Tibial artery (tissue), 4 donors: ENCODE measurements at regions not wholly inside any gene's neighbourhood (a gene's known extent, or its start where the extent isn't known, plus 50 kb on each side); places are given as distances from the start of the nearest gene placed in this dataset.

Experiments used
- DNase-seq, 2 donors: peaks; one replicate each; pipeline ENCODE4 v3.0.0-alpha.2; 2019
- H3K27ac ChIP-seq, 2 donors: fragments of 200-600 bp; sonication (generic) in 1 of 2; 1 replicate in 1 of 2; 2 replicates in 1 of 2; pipeline ENCODE4 v1.5.1; 2018 to 2019; ENCODE audit warnings: mild to moderate bottlenecking in 1 of 2
- H3K27me3 ChIP-seq, 2 donors: fragments of 200-600 bp; sonication (generic) in 1 of 2; one replicate each; pipeline versions ENCODE4 v1.5.1 to v1.6.0; 2016 to 2019
- H3K36me3 ChIP-seq, 3 donors: fragments of 200-600 bp; sonication (generic) in 2 of 3; one replicate each; pipeline ENCODE4 v1.5.1; 2016 to 2019; ENCODE audit warnings: mild to moderate bottlenecking in 2 of 3
- H3K4me1 ChIP-seq, 4 donors: fragments of 200-600 bp; sonication (generic) in 2 of 4; 1 replicate in 3 of 4; 2 replicates in 1 of 4; pipeline ENCODE4 v1.5.1; 2016 to 2019
- H3K4me3 ChIP-seq, 2 donors: fragments of 200-600 bp; sonication (generic) in 1 of 2; 1 replicate in 1 of 2; 2 replicates in 1 of 2; pipeline ENCODE4 v1.5.1; 2018 to 2019; ENCODE audit warnings: mild to moderate bottlenecking in 2 of 2
- H3K9me3 ChIP-seq, 3 donors: fragments of 200-600 bp; sonication (generic) in 1 of 3; one replicate each; pipeline ENCODE4 v1.5.1; 2016 to 2019
- intact Hi-C: fragments of 100-400 bp; cut with DNase I; formaldehyde crosslinking; loops from one replicate; pipeline ENCODE4 v1.15.0; 2023; ENCODE audit warnings: low total_unique reads
- TF ChIP-seq, protein P1 (sequence below), 2 experiments: fragments of 200-600 bp in 1 of 2; fragments of 450-650 bp in 1 of 2; IDR thresholded peaks; one replicate each; pipeline ENCODE4 v1.5.1; 2017 to 2019; ENCODE audit warnings: antibody characterized with exemption in 2 of 2, mild to moderate bottlenecking in 1 of 2, moderate library complexity in 1 of 2

DNA sequence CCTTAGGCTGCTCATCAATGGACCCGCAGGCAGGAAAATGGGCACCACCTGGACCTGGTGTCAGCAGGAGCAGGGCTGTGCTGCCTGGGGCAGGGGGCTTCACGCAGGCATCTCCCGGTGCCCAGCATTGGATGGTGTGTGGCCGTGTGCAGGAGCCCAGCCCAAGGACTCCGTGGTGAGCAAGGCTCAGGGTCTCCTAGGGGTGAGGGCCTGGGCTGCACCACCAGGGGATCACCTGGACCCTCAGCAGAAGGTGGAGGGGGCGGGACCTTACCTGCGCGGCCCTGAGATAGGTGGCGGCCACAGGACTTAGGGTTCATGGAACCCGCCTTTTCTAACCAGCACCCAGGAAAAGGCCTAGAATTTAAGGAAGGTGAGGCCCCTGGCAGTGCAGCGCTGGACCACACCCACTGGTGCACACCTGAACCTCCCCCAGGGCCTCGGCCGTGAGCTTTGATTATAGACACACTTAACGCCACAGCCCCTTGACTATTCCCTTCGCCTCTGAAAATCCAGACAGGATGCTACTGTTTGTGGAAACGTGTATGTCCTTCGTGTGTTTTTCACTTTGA lies 89.0 kb downstream of the TMEM18 start:
- H3K36me3 ChIP-seq: no peaks in the 10 kb centered on the region
- H3K27me3 ChIP-seq: peaks cover 0 to 14% of the 10 kb centered on the region in 2 donors
- TF ChIP-seq, protein P1, sequence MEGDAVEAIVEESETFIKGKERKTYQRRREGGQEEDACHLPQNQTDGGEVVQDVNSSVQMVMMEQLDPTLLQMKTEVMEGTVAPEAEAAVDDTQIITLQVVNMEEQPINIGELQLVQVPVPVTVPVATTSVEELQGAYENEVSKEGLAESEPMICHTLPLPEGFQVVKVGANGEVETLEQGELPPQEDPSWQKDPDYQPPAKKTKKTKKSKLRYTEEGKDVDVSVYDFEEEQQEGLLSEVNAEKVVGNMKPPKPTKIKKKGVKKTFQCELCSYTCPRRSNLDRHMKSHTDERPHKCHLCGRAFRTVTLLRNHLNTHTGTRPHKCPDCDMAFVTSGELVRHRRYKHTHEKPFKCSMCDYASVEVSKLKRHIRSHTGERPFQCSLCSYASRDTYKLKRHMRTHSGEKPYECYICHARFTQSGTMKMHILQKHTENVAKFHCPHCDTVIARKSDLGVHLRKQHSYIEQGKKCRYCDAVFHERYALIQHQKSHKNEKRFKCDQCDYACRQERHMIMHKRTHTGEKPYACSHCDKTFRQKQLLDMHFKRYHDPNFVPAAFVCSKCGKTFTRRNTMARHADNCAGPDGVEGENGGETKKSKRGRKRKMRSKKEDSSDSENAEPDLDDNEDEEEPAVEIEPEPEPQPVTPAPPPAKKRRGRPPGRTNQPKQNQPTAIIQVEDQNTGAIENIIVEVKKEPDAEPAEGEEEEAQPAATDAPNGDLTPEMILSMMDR (IDR thresholded peaks at IDR 0.05): no peak
- DNase-seq: no peak
- intact Hi-C loops: no loop called here
- H3K4me1 ChIP-seq: no peaks in the 10 kb centered on the region
- no peak overlapping the region for H3K4me3 ChIP-seq
- H3K9me3 ChIP-seq: no peaks in the 10 kb centered on the region
- no peak overlapping the region for H3K27ac ChIP-seq

DNA sequence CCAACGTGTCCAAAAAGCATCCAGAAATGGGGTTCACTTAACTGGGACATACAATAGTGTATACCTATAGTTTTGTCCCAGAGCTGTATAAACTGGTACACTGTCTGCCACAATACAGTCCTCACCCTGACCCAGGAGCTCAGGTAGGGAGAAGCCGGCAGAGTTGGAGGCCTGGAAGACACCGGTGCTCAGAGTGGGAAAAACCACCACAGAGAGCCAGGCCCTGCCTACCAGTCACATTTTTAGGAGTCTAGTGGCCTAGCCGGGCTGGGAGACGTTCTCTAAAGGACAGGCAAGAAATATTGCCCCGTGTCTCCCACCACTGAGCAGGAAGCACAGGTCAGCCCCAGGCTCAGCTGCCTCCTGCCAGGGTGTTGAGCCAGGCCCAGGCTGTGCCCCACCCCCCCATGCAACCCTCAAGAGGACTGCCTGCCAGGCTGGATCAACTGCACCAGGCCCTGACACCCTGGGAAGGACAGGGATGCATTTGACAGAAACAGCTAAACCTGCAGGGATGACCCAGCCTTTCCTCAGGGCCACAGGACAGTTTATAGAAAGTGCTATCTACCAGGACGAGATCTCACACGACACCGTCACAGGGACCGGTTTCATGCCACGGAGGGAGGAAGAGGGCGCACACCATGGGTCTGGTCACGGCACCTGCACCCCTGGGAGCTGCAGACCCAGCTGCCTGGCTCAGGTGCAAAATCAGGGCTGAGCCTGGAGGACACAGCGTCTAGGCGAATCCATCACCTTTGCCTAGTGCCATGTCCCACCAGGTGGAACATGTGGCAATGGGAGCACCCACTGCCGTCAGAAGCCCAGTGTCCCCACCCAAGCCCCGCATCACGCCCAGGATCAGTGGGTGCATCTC lies 89.9 kb downstream of the TMEM18 start:
- Histone ChIP-seq H3K27ac (no peak overlapping the region), H3K4me3 (no peak overlapping the region), H3K27me3 (peaks cover 0 to 14% of the 10 kb centered on the region in 2 donors), H3K36me3 (no peaks in the 10 kb centered on the region), H3K9me3 (no peaks in the 10 kb centered on the region), H3K4me1 (no peaks in the 10 kb centered on the region)
- no peak for DNase-seq
- intact Hi-C loops: no loop called here
- TF ChIP-seq, protein P1 (IDR thresholded peaks at IDR 0.05): no peak

DNA sequence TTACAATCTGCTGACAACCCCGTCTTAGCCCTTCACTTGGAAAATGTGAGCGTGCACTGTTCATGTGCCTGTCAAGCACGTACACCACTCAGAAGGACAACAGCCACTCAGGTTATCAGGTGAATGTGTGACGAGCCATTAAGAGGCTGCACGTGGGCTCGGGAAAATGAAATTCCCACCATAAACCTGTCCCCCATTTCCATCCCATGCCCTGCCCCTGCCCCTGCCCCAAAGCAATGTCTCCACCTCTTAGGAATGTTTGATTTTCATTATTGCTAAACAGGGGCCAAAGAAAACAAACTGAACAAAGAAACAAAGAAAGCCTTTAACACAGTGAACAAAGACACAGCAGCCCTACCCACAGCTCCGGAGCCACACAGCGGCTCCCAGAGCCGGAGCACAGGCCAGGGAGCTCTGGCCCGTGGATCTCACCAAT lies 90.5 kb downstream of the TMEM18 start:
- no peaks in the 10 kb centered on the region for H3K9me3 ChIP-seq
- TF ChIP-seq, protein P1 (IDR thresholded peaks at IDR 0.05): no peak
- H3K4me3 ChIP-seq: no peak overlapping the region
- no peak overlapping the region for H3K27ac ChIP-seq
- H3K36me3 ChIP-seq: no peaks in the 10 kb centered on the region
- intact Hi-C loops: no loop called here
- H3K4me1 ChIP-seq: no peaks in the 10 kb centered on the region
- no peak for DNase-seq
- H3K27me3 ChIP-seq: peaks cover 0 to 14% of the 10 kb centered on the region in 2 donors

DNA sequence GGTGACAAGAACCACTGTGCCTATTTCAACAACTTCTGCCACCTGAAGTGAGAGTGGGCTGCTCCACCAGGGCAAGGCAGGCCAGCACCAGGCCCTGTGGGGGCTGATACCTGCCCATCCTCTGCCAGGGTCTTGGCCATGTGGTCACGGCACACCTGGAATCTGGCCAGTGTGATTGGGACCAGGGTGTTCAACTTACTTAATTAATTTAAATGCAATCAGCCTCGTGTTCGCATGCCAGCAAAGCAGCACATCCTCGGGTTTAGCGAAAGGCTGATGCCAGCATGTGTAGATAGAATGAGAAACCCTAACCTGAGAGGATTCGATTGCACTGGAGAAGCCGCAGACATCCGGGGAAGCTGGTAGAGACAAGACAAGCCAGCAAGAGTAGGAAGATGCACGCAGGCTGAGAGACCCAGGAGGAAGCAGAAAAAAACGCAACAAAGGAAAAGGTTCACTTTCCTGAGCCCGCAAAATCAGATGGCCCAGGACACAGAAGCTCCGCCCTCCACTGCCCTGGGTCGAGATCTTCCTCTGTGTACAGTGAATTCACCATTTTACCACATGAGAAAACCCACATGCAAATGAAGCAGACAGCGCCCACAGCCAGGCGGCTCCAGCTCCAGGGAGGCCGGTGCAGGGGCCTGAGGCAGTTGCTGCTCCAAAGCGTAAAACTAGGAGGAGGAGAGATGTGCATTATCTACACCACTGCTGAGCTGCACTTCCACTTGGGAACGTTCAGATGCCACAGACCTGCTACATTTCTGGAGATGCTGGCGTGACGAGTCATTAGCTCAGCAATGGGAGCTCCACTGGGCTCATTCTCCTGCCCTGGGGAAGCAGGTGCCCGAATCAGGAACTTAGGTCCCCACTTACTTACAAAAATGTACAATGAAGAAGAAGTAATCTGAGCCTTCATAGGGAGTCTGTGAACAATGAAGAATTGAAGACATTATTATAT lies 92.1 kb downstream of the TMEM18 start:
- TF ChIP-seq, protein P1 (IDR thresholded peaks at IDR 0.05): no peak
- H3K9me3 ChIP-seq: no peaks in the 10 kb centered on the region
- H3K4me1 ChIP-seq: no peaks in the 10 kb centered on the region
- no peak for DNase-seq
- H3K36me3 ChIP-seq: no peaks in the 10 kb centered on the region
- H3K4me3 ChIP-seq: no peak overlapping the region
- peaks cover 0 to 8% of the 10 kb centered on the region in 2 donors for H3K27me3 ChIP-seq
- intact Hi-C loops: no loop called here
- no peak overlapping the region for H3K27ac ChIP-seq

DNA sequence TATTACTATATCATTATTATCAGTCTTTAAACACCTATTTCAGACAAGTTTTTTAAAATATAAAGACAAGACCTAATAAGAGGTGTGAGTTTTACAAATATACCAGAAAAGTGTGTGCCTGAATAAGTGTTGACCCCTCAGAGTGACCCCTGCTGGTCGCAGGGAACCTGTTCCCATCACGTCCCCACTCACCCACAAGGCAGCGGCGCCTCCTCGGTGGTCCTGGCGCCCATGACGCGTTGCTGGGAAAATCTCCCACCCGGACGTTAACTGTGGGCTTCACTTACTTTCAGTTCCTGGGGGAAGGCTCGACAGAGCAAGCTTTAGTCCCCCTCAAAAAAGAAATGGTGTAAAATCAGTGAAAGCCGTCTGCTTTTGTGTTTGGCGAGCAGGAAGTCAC lies 93.5 kb downstream of the TMEM18 start:
- Histone ChIP-seq H3K27ac (no peak overlapping the region), H3K36me3 (no peaks in the 10 kb centered on the region), H3K4me3 (no peak overlapping the region), H3K27me3 (peaks cover 0 to 11% of the 10 kb centered on the region in 2 donors), H3K4me1 (no peaks in the 10 kb centered on the region), H3K9me3 (no peaks in the 10 kb centered on the region)
- intact Hi-C loops: no loop called here
- TF ChIP-seq, protein P1 (IDR thresholded peaks at IDR 0.05): no peak
- no peak for DNase-seq
